Right ventricle myocardium superior (tissue), 1 donor: ENCODE measurements at regions not wholly inside any gene's neighbourhood (a gene's known extent, or its start where the extent isn't known, plus 50 kb on each side); places are given as distances from the start of the nearest gene placed in this dataset.
"Not testable (repeated sequence)": the region's sequence is repeated elsewhere in the genome, so short reads cannot be mapped to it uniquely, and the experiment has no call there.

ENCODE experiments used
- ATAC-seq: fragments of 200-7000 bp; cut with Tn5 transposase; one replicate; pipeline ENCODE4 v1.9.1; 2020; ENCODE audit warnings: mild to moderate bottlenecking; ENCODE audit not compliant: poor library complexity
- DNase-seq: peaks from one replicate; pipeline ENCODE4 v3.0.0-alpha.2; 2020
- intact Hi-C: fragments of 100-400 bp; cut with DNase I; formaldehyde crosslinking; loops from one replicate; pipeline ENCODE4 v1.11.2; 2022
- donor health status: DM: no; HTN: yes; CAD: no; lungs with severe emphysema.

DNA sequence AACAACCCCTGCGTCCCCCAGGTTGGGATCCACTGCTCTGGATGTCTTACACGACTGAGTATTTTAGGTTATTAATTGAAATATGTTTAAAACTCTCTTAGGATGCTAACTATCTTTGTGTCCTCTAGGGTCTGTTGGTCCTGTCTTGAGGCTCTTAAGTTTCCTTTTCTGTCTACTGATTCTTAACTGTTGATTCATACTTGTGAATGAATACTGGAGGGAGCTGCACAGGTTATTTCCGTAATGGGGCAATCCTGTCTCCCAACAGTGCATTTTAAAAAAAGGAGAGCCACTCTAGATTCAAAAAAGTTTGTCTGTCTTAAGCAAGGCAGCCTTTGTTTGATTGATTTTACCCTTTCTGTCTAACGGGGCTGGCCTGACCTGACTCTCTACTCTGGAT, 237.6 kb upstream of the POM121L12 start:
- no peak for DNase-seq
- no peak for ATAC-seq
- intact Hi-C loops = no loop called here

DNA sequence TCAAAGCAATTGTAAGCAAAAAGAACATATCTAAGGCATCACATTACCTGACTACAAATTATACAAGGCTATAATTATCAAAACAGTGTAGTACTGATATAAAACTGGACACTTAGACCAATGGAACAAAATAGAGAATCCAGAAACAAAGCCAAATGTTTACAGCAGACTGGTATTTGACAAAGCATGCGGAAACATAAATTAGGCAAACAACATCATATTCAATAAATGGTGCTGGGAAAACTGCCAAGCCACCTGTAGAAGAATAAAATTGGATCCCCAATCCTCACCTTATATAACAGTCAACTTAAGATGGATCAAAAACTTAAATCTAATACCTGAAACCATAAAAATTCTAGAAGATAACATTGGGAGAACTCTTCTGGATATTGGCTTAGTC, 240.8 kb upstream of the POM121L12 start:
- no peak for DNase-seq
- no peak for ATAC-seq
- intact Hi-C loops = no loop called here

DNA sequence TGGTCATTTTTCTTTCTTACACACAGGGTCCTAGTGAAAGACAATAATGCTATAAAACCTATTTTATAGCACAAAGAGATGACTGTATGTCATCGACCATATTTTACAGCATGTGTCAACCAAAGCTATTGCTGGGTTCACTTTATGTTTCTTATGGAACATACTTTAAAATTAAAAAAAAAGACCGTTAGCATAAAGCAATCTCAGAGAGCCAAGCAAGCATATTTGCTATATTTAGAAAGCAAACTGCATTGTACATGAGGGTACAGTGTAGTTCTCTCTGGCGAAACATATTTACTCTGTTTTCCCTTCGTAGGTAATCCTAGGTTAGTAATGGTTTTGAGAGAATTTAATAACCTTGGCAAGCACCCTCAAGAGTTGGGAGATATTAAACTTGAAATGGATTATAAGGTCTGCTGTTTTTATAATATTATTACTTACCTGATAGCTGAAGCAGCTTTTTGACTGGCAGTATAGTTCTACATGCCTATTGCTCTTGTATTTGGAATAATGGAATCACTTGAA, 244.2 kb upstream of the POM121L12 start:
- ATAC-seq (no peak), DNase-seq (no peak)
- intact Hi-C loops = no loop called here

DNA sequence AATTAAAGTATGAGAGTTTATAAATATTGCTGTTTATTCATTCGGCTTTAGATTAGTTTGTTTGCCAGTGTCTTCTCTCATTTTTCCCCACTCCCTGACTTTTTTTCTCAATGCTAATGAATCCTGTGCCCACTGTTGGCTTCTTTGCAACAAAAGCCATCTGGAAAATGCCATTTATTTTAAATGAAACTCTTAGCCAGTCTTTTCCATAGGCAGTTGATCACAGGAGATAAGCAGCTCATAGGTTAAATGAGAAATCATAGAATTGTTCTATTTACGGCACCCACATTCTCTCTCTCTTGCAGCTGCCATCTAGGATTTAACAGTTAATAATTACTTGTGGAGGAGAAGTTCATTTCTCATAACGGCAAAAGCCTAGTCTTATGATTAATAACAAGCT, 249.3 kb upstream of the POM121L12 start:
- intact Hi-C loops = no loop called here
- DNase-seq (no peak), ATAC-seq (no peak)

DNA sequence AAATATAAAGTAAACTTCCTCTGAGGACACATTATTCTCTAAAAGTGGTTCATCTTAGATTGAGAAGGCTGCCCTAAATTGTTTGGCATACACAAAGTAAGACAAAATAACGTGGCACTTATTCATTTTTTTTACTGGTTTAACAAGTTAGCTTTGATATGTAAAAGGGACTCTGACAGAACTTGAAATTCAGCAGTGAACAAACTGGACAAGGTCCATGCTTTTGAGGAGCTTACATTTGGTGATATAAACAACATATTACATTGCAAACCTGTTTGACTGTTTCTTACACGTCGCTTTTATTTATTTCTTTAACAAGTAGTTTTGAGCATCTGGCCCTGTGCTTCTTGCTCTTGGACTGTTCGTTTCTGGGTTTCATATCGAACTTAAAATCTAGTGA, 253.1 kb upstream of the POM121L12 start:
- intact Hi-C loops = no loop called here
- DNase-seq (no peak), ATAC-seq (no peak)

DNA sequence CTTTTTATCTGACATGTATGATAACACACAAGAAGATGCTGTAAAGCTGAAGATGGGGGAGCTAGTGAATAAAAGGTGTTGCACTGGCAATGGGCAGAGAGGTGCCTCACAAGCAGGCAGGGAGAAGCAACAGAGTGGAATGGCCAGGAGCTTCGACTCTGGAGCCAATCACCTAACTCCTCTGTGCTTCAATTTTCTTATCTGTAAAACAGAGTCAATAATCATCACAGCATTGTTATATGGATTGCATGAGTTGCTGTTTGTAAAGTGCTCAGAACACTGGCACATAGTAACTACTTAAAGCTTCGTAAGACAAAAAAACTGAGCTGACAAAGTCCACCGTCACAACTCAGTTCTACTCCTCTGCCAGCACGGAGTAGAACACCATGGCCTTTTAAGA, 254.2 kb upstream of the POM121L12 start:
- intact Hi-C loops = no loop called here
- no peak for DNase-seq
- ATAC-seq = no peak

DNA sequence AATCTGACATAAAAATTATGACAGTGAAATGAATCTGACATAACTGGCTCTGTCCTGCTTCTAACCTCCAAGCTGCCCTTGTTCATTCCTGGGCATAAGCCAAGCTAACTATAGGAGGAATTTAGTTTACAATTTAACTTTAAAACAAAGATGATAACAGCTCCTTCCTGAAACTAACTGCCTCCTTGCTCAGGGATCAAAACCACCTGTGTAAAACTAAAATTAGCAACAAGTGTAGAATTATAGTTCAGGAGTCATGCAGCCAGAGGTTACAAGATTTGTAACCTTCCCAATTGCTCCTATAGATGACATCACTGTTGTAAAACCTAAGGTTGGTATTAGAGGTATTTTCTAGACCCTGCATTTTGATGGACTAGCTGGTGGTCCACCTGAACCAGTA, 256.4 kb upstream of the POM121L12 start:
- ATAC-seq (no peak), DNase-seq (no peak)
- intact Hi-C loops = no loop called here

DNA sequence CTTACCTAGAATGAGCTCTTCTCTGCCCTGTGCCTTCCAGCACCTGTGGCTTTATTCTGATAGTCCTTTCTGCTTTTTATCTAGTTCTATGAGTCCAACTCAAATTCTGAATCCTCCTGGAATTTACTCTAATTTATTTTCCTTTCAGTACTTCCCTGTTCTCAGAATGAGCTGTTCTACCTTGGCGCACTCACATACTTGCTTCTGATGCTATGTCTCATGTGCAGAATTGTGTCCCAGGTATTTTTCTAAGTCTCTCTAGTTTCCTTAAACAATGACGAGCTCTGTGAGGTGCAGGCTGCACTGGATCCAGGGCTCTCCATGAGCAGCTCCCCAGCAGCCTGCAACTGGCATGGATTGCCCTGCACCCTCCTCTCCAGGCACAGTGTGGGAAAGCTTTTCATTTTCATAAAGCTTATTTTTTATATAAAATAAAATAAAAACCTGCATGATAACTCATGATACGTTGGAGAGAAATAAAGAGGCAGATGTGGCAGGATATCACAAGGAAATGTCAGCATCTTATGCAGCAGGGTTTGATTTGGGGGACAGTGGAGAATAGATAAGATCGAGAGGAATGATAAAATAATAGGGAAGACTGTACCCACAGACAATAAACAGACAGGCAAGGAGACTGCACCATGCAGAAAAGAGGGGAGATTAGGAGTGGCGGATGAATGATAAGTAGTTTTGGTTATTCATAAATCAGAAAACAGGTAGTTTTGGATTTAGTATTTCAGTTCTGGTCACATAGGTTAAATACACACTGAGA, 258.2 kb upstream of the POM121L12 start:
- DNase-seq (no peak), ATAC-seq (no peak)
- intact Hi-C loops = no loop called here

DNA sequence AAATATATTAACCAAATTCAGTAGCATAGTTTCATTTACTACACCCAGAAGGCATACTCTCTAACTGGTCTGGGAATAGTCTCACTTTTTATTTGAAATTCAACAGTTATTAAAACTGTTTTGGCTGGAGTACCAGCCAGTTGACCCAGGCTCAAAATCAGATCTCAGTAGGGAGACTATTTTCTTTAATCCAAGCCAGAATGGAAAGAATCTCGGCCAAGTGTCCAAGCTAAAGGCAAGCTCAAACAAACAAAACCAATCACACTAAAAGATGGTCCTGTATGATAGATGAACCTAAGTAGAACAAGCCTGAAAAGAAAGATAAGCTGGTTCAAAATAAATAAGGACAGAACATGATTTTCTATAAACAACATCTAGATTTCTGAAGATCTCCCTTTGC, 259.6 kb upstream of the POM121L12 start:
- ATAC-seq = peak; percentile 39

DNA sequence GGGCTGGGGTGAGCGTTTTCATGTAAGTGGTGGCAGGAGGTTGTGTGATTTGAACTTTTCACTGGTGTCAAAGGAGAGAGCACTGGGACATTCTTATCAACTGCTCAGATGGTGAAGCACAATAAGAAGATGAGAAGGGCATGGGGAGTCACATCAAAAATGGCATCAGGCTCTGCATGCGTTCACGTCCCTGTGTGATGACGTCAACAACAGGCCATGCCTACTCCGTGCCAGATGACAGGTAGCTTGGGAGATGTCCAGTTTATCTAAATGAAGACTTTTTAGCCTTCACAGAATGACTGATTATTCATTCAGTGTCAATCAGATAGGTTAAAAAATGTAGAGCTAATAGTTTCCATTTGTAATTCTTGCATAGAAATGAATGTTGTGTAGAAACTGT, 264.3 kb upstream of the POM121L12 start:
- intact Hi-C loops = no loop called here
- ATAC-seq (no peak), DNase-seq (no peak)

More for the DNA sequence above, 259.6 kb upstream of the POM121L12 start:
- intact Hi-C loops = no loop called here
- no peak for DNase-seq

DNA sequence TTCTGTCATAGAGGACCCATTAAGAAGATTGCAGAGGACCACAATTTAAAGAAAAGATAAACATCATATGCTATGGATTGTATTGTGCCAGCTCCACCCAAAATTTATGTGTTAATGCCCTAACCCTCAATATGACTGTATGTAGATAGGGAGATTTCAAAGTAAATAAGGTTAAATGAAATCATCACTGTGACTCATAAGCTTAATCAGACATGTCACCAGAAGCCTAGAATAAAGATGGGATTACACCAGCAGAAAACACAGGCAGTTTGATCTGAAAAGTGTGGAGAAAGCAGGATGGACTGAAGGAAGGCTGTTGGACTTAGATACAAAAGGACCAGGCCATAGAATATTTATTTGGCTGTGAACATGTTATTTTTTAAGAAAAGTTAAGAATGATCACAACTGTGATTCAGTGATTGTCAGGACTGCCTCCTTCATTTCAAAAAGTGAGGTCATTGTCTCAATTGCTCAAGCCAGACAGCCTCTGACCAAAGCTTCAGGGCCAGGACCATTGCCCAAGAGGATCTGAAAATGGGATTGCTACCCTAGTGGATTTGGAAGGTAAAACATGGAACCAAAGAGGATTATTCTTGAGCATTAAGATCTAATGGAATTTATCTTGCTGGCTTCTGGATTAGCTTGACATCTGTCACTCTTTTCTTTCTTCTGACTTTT, 270.8 kb upstream of the POM121L12 start:
- DNase-seq (no peak), ATAC-seq (peak; percentile 41)
- intact Hi-C loops = no loop called here

DNA sequence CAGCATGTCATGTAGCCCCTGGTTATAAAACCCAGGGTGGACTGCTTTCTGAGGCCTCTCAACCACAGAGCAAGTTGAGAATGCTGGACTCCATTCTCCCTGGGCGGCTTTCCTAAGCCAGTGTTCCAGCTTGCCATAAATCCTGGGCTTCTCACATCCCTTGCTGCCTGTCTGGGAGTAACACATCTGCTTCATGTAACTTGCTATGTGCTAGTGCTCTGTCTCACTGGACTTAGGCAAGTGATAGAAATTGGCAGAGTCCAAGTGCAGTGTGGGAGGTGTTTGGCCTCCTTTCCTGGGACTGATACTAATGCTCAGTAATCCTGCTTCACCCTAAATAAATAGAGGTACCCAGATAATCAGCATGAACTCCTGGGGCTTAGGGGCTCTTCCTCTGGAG, 277.1 kb upstream of the POM121L12 start:
- peak; percentile 46 for DNase-seq

DNA sequence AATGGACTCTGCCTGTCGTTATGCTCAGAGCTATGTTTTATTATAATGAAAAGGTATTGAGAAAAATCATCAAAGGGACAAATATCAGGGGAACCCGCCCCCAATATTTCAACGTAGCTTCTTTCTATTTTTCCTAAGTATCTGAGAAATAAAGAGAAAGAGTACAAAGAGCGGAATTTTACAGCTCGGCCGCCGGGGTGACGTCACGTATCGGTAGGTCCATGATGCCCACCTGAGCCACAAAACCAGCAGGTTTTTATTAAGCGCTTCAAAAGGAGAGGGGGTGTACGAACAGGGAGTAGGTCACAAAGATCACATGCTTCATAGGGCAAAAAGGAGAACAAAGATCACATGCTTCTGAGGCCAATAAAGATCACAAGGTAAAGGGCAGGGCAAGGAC, 281.6 kb upstream of the POM121L12 start:
- ATAC-seq (no peak), DNase-seq (no peak)
- intact Hi-C loops = no loop called here

More for the DNA sequence above, 277.1 kb upstream of the POM121L12 start:
- ATAC-seq = peak; percentile 87
- intact Hi-C loops = no loop called here

DNA sequence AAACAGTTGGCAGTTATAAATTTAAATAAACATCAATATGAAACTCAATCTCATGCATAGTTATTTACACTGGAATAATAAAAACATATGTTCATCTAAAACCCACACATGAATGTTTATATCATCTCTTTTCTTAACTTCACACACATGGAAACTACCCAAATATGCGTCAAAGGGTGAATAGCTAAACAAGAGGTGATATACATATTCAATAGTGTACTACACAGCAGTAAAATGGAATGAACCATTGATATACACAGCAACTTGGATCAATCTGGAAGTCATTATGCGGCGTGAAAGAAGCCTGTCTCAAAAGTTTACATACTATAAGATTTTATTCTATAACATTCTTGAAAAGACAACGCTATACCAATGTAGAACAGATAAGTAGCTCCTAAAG, 282.5 kb upstream of the POM121L12 start:
- DNase-seq (no peak), ATAC-seq (no peak)
- intact Hi-C loops = no loop called here

DNA sequence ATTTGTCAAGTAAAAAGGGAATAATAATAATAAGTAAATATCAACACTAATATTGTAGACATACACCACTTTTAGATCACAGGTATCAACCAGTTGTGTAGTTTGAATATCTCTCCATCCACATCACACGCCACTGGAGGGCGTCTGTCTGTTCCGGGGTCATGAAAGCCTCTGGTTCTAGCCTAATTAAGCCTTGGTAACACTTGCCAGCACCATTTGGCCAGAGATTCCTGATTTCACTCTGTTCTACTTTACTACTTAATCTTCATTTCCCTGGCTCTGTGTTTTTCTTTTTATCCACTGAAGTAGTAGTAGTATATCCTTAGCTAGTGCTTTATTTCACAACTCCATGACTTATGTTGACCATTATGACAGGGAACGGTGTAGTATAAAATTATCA, 285.6 kb upstream of the POM121L12 start:
- DNase-seq = no peak
- peak; percentile 43 for ATAC-seq
- intact Hi-C loops = no loop called here

DNA sequence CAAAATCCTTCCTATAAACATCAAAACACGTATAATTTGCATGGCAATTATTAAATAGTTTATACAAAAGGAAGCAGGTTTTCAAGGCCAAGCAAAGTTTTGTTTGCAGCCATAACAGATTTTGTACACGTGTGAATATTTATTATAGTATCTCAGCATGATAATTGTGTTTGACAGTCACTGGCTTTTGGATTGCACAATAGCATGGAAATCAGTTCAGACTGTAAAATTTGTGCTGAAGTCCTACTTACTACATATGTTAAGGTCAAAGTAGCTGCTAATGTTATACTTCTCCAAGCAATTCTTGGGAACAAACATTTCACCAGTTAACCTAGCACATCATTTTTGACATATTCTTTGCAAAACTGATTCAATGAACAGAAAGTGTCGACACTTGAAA, 287.6 kb upstream of the POM121L12 start:
- intact Hi-C loops = no loop called here
- ATAC-seq (no peak), DNase-seq (no peak)

DNA sequence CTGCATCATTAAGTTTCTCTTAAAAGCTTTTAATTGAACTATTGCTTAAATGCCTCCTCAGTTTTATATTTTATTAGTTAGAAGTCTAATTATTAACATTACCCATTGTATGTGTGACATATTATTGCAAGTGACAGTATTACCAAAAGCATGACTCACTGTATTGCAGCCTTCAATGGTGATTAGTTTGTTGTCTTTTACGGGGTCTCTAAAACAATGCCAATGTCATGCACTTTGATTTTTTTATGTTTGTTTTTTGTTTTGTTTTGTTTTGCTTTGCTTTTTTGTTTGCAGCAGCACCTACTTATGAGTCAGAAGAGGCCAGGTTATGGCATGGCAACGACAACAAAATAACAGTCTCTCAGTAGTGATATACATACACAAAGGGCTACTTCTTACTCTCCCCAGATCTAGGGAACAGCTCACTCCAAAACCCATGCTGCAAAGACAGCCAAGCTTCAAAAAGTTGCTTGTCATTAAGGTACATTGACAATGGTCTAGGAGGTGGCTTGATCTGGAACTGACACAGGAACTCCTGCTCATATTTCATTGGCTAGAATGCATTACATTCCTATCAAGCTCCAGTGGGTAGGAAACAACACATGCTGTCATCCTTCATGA, 293.7 kb upstream of the POM121L12 start:
- ATAC-seq (no peak), DNase-seq (no peak)
- intact Hi-C loops = no loop called here

DNA sequence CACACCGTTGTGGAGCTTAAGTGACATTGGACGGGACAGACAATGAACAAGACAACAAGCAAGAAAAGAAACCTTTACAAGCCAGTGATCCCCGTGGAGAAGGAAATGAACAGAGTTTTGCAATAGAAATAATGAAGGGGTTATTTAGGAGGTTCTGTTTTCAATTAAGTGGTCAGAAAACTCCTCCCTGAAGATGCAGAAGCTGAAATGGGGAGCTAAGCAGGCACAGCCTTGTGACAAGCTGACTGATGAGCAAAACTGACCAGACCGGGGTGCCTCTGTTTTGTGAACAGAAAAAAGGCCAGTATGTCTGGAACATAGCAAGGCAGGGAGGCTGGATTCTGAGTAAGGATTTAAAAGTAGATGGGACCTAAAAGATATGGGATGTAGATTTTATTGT, 299.8 kb upstream of the POM121L12 start:
- intact Hi-C loops = no loop called here
- DNase-seq (no peak), ATAC-seq (no peak)

DNA sequence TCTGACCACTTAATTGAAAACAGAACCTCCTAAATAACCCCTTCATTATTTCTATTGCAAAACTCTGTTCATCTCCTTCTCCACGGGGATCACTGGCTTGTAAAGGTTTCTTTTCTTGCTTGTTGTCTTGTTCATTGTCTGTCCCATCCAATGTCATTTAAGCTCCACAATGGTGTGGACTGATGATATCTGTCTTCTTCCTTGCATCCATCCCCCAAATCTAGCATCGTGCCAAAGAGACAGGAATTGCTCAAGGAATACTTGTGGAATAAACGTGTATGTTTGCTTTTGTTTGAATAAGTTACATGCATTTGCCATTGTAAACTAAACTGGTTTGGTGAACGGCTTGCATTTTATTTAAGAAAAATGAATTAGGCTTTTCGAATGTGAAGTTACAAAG, 306.8 kb upstream of the POM121L12 start:
- ATAC-seq, intact Hi-C loops, DNase-seq: not testable (repeated sequence)

DNA sequence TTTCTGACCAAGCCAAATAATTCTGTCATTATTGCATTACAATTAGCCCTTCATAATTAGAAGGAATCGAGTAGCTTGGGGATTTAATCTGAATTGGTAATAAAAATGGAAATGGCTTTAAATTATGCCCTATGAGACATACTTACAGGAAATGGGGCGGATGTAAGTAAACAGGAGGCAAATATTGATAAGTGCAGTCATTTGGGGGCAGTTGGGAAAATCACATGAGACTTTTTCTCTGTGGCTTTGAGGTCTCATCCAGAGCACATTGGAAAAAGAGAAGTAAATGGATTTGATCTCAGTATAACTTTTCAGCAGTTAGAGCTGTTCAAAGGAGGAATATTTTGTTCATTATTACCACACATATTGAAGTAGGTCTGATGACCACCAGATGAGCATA, 307.8 kb upstream of the POM121L12 start:
- intact Hi-C loops = no loop called here

More for the DNA sequence above, 307.8 kb upstream of the POM121L12 start:
- DNase-seq (no peak), ATAC-seq (no peak)
